CD4-positive, alpha-beta T cell (primary cell): ENCODE measurements at regions not wholly inside any gene's neighbourhood (a gene's known extent, or its start where the extent isn't known, plus 50 kb on each side); places are given as distances from the start of the nearest gene placed in this dataset.

Source experiments
- ATAC-seq: fragments of 200-7000 bp; cut with Tn5 transposase; one replicate; pipeline ENCODE4 v1.10.0; 2022; ENCODE audit warnings: mild to moderate bottlenecking; ENCODE audit not compliant: poor library complexity
- CTCF ChIA-PET: fragments of 350-600 bp; sonication (Branson Sonifier 250); formaldehyde crosslinking; loops from one replicate; lab custom pipeline; 2021; ENCODE audit warnings: antibody characterized with exemption, inconsistent platforms; lab: Charles Lee
- POLR2A ChIA-PET: fragments of 350-600 bp; sonication (Branson Sonifier 250); formaldehyde crosslinking; loops from one replicate; lab custom pipeline; 2021; ENCODE audit warnings: antibody characterized with exemption, inconsistent platforms; lab: Charles Lee
- DNase-seq, 14 experiments: peaks; one replicate each; pipeline ENCODE4 v3.0.0-alpha.2; 2013 to 2020; ENCODE audit warnings: mixed read lengths in 2 of 14
- H3K27ac ChIP-seq, 2 donors: one replicate each; pipeline versions ENCODE4 v1.5.1 to v1.7.0; 2013; ENCODE audit warnings: low read length in 2 of 2, low read depth in 1 of 2, mild to moderate bottlenecking in 1 of 2
- H3K27me3 ChIP-seq, 2 experiments: 1 replicate in 1 of 2; 2 replicates in 1 of 2; pipeline versions ENCODE4 v1.6.1 to v1.7.0; 2013; ENCODE audit warnings: low read length in 2 of 2, control low read depth in 1 of 2, mild to moderate bottlenecking in 1 of 2, moderate library complexity in 1 of 2; ENCODE audit not compliant: insufficient read depth in 2 of 2, control insufficient read depth in 1 of 2
- H3K36me3 ChIP-seq: one replicate; pipeline ENCODE4 v1.6.1; 2013; ENCODE audit warnings: low read length, control low read depth; ENCODE audit not compliant: insufficient read depth
- H3K4me1 ChIP-seq: one replicate; pipeline ENCODE4 v1.6.1; 2013; ENCODE audit warnings: low read length, control low read depth; ENCODE audit not compliant: insufficient read depth
- H3K4me3 ChIP-seq: one replicate; pipeline ENCODE4 v1.5.1; 2013; ENCODE audit warnings: mild to moderate bottlenecking, low read length, moderate library complexity
- H3K9me3 ChIP-seq, 2 experiments: 1 replicate in 1 of 2; 2 replicates in 1 of 2; pipeline versions ENCODE4 v1.6.1 to v1.7.0; 2013; ENCODE audit warnings: low read length in 2 of 2, mild to moderate bottlenecking in 2 of 2, control low read depth in 1 of 2, moderate library complexity in 1 of 2; ENCODE audit not compliant: control insufficient read depth in 1 of 2, insufficient read depth in 1 of 2
- H3K27ac Mint-ChIP-seq: one replicate; pipeline ENCODE4 v1.8.0; 2020; ENCODE audit warnings: mixed read lengths
- H3K27me3 Mint-ChIP-seq: one replicate; pipeline ENCODE4 v1.8.0; 2021; ENCODE audit warnings: mixed read lengths
- H3K36me3 Mint-ChIP-seq: one replicate; pipeline ENCODE4 v1.8.0; 2021; ENCODE audit warnings: low read depth, mixed read lengths
- H3K4me1 Mint-ChIP-seq: one replicate; pipeline ENCODE4 v1.8.0; 2021; ENCODE audit warnings: low read depth, mixed read lengths
- H3K4me3 Mint-ChIP-seq: one replicate; pipeline ENCODE4 v1.8.0; 2020; ENCODE audit warnings: mild to moderate bottlenecking, mixed read lengths
- H3K9me3 Mint-ChIP-seq: one replicate; pipeline ENCODE4 v1.8.0; 2020; ENCODE audit warnings: mixed read lengths
- intact Hi-C, 2 experiments: fragments of 100-400 bp; cut with DNase I in 1 of 2; cut with micrococcal nuclease in 1 of 2; formaldehyde crosslinking; loops; one replicate each; pipeline versions ENCODE4 v1.15.1 to v1.9.0; 2023 to 2025; cut with DNase I, micrococcal nuclease
- TF ChIP-seq, protein P1 (sequence below): fragments of 200-600 bp; IDR thresholded peaks from one replicate; pipeline ENCODE4 v1.8.0; 2022; ENCODE audit warnings: antibody characterized with exemption, mild to moderate bottlenecking

DNA sequence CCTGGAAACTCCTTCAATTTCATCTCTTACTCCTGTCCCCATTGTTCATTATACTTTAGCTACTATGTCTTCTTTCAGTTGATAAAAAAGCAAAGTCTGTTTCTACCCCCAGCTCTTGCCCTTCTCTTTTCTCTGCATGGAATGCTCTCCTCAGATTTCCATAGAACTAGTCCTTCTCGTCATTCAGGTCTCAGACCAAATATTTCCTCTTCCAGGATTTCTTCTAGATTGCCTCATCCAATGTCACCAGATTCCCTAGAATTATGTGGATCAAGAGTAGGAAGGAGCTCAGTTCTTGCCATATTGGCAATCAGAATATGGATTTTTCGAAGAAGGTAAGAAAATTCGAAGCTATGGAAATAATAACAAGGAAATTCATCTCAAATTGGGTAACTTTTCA lies 176.1 kb downstream of the GABRG2 start:
- Mint-ChIP-seq H3K27me3 (no peaks in the 10 kb centered on the region), H3K36me3 (no peaks in the 10 kb centered on the region), H3K27ac (no peak overlapping the region), H3K4me3 (no peak overlapping the region), H3K4me1 (no peaks in the 10 kb centered on the region), H3K9me3 (peaks cover 3% of the 10 kb centered on the region)
- ChIA-PET CTCF (no interaction called here), POLR2A (no interaction called here)
- ATAC-seq (no peak), DNase-seq (no peak)
- intact Hi-C loops, result no loop called here
- H3K27me3 ChIP-seq, result no peaks in the 10 kb centered on the region
- no peak overlapping the region for H3K4me3 ChIP-seq
- H3K4me1 ChIP-seq, result no peaks in the 10 kb centered on the region
- H3K9me3 ChIP-seq, result peaks cover 0 to 6% of the 10 kb centered on the region in 2 experiments
- no peaks in the 10 kb centered on the region for H3K36me3 ChIP-seq
- H3K27ac ChIP-seq, result no peak overlapping the region
- TF ChIP-seq, protein P1, sequence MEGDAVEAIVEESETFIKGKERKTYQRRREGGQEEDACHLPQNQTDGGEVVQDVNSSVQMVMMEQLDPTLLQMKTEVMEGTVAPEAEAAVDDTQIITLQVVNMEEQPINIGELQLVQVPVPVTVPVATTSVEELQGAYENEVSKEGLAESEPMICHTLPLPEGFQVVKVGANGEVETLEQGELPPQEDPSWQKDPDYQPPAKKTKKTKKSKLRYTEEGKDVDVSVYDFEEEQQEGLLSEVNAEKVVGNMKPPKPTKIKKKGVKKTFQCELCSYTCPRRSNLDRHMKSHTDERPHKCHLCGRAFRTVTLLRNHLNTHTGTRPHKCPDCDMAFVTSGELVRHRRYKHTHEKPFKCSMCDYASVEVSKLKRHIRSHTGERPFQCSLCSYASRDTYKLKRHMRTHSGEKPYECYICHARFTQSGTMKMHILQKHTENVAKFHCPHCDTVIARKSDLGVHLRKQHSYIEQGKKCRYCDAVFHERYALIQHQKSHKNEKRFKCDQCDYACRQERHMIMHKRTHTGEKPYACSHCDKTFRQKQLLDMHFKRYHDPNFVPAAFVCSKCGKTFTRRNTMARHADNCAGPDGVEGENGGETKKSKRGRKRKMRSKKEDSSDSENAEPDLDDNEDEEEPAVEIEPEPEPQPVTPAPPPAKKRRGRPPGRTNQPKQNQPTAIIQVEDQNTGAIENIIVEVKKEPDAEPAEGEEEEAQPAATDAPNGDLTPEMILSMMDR, result no peak

DNA sequence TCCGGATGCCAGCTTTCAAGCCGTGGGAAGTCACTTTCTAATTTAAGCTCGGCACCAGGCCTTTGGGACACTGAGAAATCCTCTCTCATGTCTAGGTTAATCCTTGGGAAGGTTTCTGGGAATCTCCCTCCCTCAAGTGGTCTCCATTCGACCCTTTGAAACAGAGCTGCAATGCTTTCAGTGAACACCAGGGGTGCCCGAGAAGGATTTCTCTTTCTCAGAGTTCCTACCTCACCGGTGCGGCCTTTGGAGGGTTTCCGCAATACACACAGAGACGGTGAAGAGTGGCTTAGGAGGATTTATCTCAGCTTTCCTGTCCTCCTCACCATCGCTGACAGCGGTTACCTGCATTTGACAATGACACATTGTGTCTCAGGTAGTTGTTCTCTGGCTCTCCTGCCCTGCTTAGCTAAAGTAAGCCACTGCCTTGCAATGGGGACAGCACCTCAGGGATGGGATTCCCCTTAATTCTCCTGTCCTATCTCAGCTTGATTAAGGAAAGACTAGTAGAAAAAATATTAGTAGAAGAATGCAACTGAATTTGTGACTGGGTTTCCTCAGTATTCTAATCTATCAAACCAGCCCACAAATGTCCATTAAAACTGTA lies 180.6 kb downstream of the GABRG2 start:
- TF ChIP-seq, protein P1, result no peak
- Histone ChIP-seq H3K9me3 (no peaks in the 10 kb centered on the region), H3K4me3 (no peak overlapping the region), H3K4me1 (no peaks in the 10 kb centered on the region), H3K27ac (no peak overlapping the region), H3K36me3 (no peaks in the 10 kb centered on the region), H3K27me3 (no peaks in the 10 kb centered on the region)
- ChIA-PET POLR2A (no interaction called here), CTCF (no interaction called here)
- peaks cover 4% of the 10 kb centered on the region for H3K9me3 Mint-ChIP-seq
- ATAC-seq (no peak), DNase-seq (no peak)
- H3K27ac Mint-ChIP-seq, result no peak overlapping the region
- no peaks in the 10 kb centered on the region for H3K4me1 Mint-ChIP-seq
- H3K4me3 Mint-ChIP-seq, result no peak overlapping the region
- no peaks in the 10 kb centered on the region for H3K27me3 Mint-ChIP-seq
- intact Hi-C loops, result no loop called here
- H3K36me3 Mint-ChIP-seq, result no peaks in the 10 kb centered on the region

DNA sequence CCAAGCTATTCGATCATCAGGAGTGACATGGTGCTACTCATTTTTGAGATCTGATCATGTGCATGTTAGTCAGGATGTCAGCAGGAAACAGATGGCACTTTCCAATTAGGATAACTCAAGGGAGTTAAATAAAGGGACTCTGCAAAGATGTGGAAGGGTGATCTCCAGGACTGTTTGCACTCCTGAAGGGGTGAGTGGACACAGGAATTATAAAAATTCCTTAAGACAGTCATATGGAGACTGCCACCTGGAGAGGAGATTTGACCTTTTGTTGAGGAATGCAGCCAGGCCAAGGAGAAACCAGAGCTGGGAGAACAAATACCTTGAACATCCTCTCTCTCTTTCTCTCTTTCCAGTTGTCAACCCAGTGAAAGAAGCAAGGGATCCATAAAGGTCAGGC lies 189.1 kb downstream of the GABRG2 start:
- no peaks in the 10 kb centered on the region for H3K36me3 ChIP-seq
- H3K4me1 ChIP-seq, result no peaks in the 10 kb centered on the region
- Mint-ChIP-seq H3K4me1 (no peaks in the 10 kb centered on the region), H3K36me3 (no peaks in the 10 kb centered on the region), H3K27ac (no peak overlapping the region), H3K9me3 (peaks cover 5% of the 10 kb centered on the region), H3K4me3 (no peak overlapping the region), H3K27me3 (no peaks in the 10 kb centered on the region)
- intact Hi-C loops, result no loop called here
- TF ChIP-seq, protein P1, result no peak
- ChIA-PET POLR2A (no interaction called here), CTCF (no interaction called here)
- no peak for ATAC-seq
- no peak overlapping the region for H3K4me3 ChIP-seq
- DNase-seq, result no peak
- no peak overlapping the region for H3K27ac ChIP-seq
- peaks cover 0 to 4% of the 10 kb centered on the region in 2 experiments for H3K9me3 ChIP-seq
- no peaks in the 10 kb centered on the region for H3K27me3 ChIP-seq
